Stomach smooth muscle (tissue), 2 donors: ENCODE measurements at regions not wholly inside any gene's neighbourhood (a gene's known extent, or its start where the extent isn't known, plus 50 kb on each side); places are given as distances from the start of the nearest gene placed in this dataset.
"Not testable (repeated sequence)": the region's sequence is repeated elsewhere in the genome, so short reads cannot be mapped to it uniquely, and the experiment has no call there.

Experiments used
- H3K27ac ChIP-seq: one replicate; pipeline ENCODE4 v1.7.0; 2013; ENCODE audit warnings: mild to moderate bottlenecking, low read length, inconsistent platforms
- H3K27me3 ChIP-seq, 2 donors: one replicate each; pipeline ENCODE4 v1.7.0; 2013; ENCODE audit warnings: low read length in 2 of 2; ENCODE audit not compliant: insufficient read depth in 2 of 2, control insufficient read depth in 1 of 2
- H3K36me3 ChIP-seq, 2 donors: one replicate each; pipeline ENCODE4 v1.7.0; 2013; ENCODE audit warnings: low read length in 2 of 2; ENCODE audit not compliant: control insufficient read depth in 2 of 2, insufficient read depth in 2 of 2
- H3K4me1 ChIP-seq: one replicate; pipeline ENCODE4 v1.7.0; 2013; ENCODE audit warnings: low read length; ENCODE audit not compliant: control insufficient read depth, insufficient read depth
- H3K4me3 ChIP-seq, 2 donors: one replicate each; pipeline ENCODE4 v1.7.0; 2013; ENCODE audit warnings: low read length in 2 of 2
- H3K9ac ChIP-seq, 2 donors: one replicate each; pipeline ENCODE4 v1.7.0; 2013; ENCODE audit warnings: low read length in 2 of 2, mild to moderate bottlenecking in 1 of 2
- H3K9me3 ChIP-seq, 2 donors: one replicate each; pipeline ENCODE4 v1.7.0; 2013; ENCODE audit warnings: low read length in 2 of 2; ENCODE audit not compliant: control insufficient read depth in 2 of 2
- donor health status: healthy.
- donor health status: Pancreatic carcinoma.

- not testable (repeated sequence) for H3K36me3 ChIP-seq, H3K9me3 ChIP-seq, H3K9ac ChIP-seq, H3K27ac ChIP-seq, H3K4me1 ChIP-seq, H3K27me3 ChIP-seq
- H3K4me3 ChIP-seq = peak overlapping the region in 1 of 2 donors; percentile 40
Observed at GRCh38 chr1:148049115-148049496, 103.0 kb downstream of the NBPF11 start.

GRCh38 chr1:148048423-148049114 lies 103.5 kb downstream of the NBPF11 start:
- not testable (repeated sequence) for H3K27ac ChIP-seq, H3K9ac ChIP-seq, H3K27me3 ChIP-seq, H3K9me3 ChIP-seq, H3K4me1 ChIP-seq, H3K36me3 ChIP-seq
- peak overlapping the region in 1 of 2 donors; percentile 40 for H3K4me3 ChIP-seq

GRCh38 chr1:148045872-148046271 lies 106.2 kb downstream of the NBPF11 start:
- not testable (repeated sequence) for H3K27me3 ChIP-seq, H3K4me1 ChIP-seq, H3K27ac ChIP-seq, H3K36me3 ChIP-seq, H3K9me3 ChIP-seq, H3K4me3 ChIP-seq, H3K9ac ChIP-seq

GRCh38 chr1:148044495-148044894 lies 107.6 kb downstream of the NBPF11 start:
- H3K4me3 ChIP-seq, H3K27me3 ChIP-seq, H3K9ac ChIP-seq, H3K27ac ChIP-seq, H3K9me3 ChIP-seq, H3K36me3 ChIP-seq, H3K4me1 ChIP-seq: not testable (repeated sequence)
